ENCODE measurements at regions not wholly inside any gene's neighbourhood (a gene's known extent, or its start where the extent isn't known, plus 50 kb on each side); places are given as distances from the start of the nearest gene placed in this dataset.

DNA sequence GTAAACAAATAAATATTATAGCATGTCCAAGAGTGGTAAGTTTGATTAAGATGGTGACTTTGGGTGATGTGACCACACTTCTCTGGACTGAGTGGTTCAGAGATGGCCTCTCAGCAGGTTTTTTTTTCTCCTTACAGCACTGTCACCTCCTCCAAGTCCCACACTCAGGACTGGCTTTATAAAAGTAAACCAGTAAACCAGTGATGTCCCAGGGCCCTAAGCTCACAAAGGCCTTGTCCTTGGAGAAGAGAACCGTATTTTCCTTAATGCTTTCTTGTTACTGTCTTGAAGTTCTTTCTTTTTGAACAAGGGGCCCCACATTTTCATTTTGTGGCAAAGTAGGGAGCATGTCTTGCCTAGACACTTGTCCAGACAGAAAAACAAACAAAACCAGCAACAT lies 274.0 kb downstream of the MYCN start:
- intact Hi-C loops (cut with DNase I): no loop called here
- no peak for ATAC-seq

DNA sequence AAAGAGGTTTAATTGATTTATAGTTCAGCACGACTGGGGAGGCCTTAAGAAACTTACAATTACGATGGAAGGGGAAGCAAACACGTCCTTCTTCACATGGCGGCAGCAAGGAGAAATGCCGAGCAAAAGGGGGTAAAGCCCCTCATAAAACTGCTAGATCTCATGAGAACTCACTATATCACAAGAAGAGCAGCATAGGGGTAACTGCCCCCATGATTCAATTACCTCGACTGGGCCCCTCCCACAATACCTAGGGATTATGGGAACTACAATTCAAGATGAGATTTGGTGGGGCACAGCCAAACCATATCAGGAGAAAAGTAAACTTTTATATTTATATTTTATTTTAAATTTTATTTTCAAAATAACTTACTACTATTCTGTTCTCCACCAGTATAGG lies 272.0 kb downstream of the MYCN start:
- intact Hi-C loops (cut with DNase I): no loop called here
- DNase-seq (ENCODE audit: low spot score) (no peak), ATAC-seq (no peak)

More for the DNA sequence above, 274.0 kb downstream of the MYCN start:
- no peak for DNase-seq (ENCODE audit: low spot score)

DNA sequence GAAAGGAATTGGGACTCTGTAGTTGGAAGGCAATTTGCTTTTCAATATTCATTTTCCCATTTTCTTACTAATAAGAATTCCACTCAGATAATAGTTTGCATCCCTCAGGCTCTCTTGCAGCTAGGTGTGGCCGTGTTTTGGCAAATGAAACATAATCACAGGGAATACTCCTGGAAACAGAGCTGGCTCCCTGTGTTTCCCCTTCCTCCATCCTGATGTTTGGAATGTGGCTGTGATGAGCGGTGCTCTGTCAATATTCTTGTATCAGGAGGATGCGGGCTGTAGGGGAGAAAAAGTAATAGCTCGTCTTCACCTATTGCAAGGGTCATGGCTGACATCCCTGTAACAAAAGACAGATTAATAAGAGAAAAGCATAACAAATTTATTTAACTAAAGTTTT lies 271.0 kb downstream of the MYCN start:
- intact Hi-C loops (cut with DNase I): no loop called here
- DNase-seq (ENCODE audit: low spot score) (no peak), ATAC-seq (no peak)

DNA sequence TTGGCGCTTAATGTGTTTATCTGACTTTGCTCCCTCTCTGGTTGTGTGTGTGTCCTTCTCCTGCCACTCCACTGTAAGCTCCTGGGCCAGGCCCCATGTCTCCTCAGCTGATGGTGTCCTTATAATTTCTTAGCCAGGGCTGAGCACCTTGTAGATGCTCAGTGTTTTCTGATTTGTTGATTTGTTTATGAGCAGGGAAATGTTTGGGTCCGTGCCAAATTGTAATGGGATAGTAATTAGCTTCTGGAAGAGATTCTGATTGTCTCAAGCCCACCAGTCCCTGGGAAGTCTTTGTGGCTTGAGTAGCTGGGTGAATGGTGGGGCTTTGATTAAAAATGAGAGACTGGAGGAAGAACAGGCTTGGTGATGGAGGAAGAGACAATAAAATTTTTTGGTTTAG lies 270.5 kb downstream of the MYCN start:
- intact Hi-C loops (cut with DNase I): no loop called here
- no peak for ATAC-seq

DNA sequence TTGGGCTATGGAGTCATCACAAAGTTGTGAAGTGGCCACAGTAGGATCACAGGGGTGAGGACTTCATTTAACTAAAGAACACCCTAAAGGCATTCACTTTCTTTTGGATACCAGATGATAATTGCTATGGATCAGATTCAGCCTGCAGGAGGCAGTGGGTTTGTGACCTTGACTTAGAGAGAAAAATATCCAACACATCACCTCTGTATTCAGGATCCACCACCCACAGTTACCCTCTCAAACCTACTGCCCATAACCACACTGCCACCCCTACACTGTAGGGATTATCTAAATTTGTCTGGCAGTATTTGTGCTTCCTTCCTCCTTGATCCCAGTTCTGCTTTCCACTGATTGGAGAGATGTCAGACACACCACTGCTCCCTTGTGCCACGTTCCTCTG lies 269.4 kb downstream of the MYCN start:
- ATAC-seq (no peak), DNase-seq (ENCODE audit: low spot score) (no peak)
- intact Hi-C loops (cut with DNase I): no loop called here

More for the DNA sequence above, 270.5 kb downstream of the MYCN start:
- DNase-seq (ENCODE audit: low spot score): no peak

DNA sequence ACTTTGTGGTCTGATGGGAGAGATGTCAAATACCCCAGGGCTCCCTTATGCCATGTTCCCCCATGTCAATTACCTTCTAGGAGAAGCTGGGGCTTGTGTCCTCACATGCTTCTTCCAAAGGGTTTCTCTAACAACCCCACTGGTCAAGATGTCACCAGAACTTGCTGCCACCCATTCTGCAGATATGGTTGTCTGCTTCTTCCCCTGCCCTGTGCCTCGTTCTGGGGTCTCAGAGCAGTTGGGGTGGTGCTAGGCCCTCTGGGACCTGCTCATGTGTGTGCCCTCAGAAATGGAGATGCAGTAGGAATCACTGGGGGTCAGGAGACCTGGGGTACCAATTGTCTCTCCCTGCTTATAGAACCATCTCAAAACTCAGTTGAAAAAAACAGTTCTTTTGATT lies 268.6 kb downstream of the MYCN start:
- ATAC-seq: no peak
- DNase-seq (ENCODE audit: low spot score): no peak
- intact Hi-C loops (cut with DNase I): no loop called here

DNA sequence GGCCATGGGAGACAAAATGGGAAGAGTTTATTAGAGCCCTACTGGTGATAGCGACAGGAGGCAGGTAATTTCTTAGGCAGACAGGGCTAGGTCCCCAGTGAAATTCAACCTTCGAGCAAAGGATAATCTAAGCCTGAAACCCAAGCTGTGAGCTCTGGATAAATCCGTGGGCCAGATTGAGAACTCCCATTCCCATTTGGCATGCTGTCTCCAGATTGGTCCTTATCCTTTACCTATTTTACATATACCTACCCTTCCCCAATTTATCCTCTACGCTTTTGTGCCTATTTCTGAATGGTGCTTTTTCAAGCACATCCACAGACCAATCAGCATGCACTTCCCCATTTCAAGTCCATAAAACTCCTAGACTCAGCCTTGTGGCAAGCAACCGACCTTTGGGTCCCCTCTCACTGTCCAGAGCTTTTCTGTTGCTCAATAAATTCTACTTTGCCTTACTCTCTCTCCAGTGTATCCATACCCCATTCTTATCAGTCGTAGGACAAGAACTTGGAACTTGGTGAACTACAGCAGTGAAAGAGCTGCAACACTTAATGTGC lies 268.0 kb downstream of the MYCN start:
- ATAC-seq: no peak
- intact Hi-C loops (cut with DNase I): no loop called here

DNA sequence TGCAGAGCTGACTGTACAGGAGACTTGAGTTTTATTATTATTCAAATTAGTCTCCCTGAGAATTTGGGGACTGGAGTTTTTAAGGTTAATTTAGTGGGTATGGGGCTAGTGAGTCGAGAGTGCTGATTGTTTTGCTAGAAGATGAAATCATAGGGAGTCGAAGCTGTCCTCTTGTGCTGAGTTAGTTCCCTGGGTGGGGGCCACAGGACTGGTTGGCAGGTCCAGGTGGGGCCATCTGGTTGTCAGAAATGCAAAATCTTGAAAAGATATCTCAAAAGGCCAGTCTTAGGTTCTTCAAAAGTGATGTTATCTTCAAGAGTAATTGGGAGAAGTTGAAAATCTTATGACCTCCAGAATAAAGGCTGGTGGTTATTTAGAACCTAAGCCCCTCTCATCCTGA lies 267.3 kb downstream of the MYCN start:
- ATAC-seq: no peak
- intact Hi-C loops (cut with DNase I): no loop called here

More for the DNA sequence above, 268.0 kb downstream of the MYCN start:
- DNase-seq (ENCODE audit: low spot score): no peak

DNA sequence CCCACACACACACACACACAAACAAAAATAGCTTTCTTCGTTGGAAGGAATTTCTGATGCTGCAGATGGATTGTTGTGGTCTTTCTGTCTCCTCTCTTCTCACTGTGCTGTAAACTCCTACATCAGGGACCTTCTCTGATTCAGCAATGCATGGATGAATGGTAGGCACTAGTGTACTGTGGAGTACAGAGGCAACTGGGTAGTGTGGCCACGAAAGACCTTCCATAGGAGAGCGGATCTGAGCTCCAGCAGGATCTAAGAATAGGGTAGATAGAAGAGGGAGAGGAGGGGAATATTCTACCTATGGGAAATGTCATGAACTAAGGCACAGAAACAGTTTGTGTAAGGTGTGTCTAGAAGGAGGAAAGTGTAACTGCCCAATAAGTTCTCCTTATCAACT lies 266.8 kb downstream of the MYCN start:
- DNase-seq (ENCODE audit: low spot score) (no peak), ATAC-seq (no peak)
- intact Hi-C loops (cut with DNase I): no loop called here

More for the DNA sequence above, 267.3 kb downstream of the MYCN start:
- DNase-seq (ENCODE audit: low spot score): no peak

DNA sequence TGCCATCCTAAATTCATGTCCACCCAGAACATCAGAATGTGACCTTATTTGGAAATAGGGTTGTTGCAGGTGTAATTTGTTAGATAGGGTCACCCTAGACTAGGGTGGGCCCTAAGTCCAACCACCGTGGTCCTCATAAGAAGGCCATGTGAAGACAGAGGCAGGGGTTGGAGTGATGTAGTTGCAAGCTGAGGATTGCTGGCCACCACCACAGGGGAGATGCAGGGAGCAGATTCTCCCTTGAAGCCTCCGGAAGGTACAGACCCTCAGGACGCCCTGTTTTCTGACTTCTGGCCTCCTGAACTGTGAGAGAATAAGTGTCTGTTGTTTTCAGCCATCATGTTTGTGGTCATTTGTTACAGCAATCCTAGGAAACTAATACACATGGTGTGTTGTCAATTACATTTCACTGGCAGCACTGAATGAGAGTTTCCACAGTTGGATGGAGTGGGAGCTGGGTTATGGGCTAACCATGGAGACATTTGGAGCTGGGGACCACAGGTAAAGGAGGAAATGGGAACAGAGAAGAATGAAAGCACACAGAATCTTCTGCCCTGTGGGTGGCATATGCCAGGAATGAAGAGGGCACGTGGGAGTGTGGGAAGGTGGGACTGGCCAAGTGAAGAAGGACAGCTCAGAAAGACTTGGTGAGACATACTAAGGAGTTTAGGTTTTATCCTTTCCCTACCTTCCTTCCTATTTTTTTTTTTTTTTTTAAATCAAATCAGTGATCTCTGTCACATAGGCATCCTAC lies 266.0 kb downstream of the MYCN start:
- intact Hi-C loops (cut with DNase I): no loop called here
- no peak for ATAC-seq
- no peak for DNase-seq (ENCODE audit: low spot score)

DNA sequence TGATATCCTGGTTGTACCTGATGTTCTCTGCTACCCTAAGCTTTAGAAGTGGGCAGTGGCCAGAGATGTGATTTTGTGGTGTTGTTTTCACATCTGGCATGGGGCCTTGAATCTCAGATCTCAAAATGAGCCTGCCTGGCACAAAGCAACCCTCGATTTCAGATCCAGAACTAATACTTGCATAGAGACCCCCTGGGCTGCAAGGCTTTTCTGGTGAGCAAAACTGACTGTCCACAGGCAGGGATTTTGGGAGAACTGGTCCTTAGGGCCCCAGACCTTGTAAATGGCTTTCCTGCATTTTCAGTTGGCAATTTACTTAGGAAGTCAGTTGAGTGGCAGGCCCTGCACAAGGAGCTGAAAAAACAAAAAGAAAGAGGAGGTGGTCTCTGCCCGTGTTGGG lies 265.3 kb downstream of the MYCN start:
- intact Hi-C loops (cut with DNase I): no loop called here
- DNase-seq (ENCODE audit: low spot score) (no peak), ATAC-seq (no peak)

DNA sequence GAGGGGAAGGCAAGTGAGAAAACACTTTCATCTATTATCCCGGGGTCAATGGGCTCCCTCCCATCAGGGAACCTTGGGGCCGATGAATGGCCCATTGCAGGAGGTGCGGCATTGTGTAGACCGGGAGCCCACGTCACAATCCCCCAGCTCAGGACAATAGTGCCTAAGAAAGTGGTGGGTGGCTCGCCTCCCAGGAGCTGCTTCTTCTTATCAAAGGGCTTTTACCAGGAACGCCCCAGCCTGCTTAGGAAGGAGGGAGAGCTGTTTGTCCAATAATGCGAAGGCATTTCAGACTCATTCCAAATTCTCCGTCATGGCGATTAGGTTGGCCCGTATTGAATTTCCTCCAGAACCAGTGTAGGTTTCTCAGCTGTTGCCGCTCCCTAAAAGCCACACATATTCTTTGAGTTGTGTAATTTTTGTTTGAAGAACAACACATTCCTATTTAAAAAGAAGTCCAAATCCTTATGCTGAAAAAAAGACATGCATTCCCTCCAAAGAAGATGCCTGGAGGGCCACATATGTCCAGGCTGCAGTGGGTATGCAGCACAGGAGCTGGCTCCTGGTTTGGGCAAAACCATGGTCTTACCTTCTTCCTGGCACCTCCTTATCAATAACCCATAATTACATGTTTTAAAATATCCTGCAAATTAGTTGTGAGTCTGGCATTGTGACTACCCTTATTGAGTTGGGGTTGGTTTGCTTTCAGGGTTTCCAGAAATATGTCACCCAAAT lies 264.7 kb downstream of the MYCN start:
- intact Hi-C loops (cut with DNase I): no loop called here
- DNase-seq (ENCODE audit: low spot score) (no peak), ATAC-seq (no peak)

DNA sequence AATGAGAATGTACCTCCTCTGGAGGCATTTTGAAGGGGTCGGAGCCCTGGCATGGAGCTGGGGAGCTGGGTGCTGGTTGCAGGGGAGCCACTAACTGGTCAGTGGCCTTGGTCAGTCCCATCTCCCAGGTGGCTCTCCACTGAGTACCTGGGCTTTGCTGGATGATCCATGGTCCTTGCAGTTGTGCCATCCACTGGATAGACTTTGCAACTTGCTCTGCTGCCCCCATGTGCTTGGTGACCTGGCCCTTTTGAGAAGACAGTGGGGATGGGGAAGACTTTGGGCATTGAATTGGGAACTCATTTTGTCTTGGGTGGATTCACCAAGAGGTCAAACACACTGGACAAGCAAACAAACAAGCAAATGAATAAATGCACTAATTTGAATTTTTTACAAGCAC lies 263.9 kb downstream of the MYCN start:
- ATAC-seq (no peak), DNase-seq (ENCODE audit: low spot score) (no peak)
- intact Hi-C loops (cut with DNase I): no loop called here

DNA sequence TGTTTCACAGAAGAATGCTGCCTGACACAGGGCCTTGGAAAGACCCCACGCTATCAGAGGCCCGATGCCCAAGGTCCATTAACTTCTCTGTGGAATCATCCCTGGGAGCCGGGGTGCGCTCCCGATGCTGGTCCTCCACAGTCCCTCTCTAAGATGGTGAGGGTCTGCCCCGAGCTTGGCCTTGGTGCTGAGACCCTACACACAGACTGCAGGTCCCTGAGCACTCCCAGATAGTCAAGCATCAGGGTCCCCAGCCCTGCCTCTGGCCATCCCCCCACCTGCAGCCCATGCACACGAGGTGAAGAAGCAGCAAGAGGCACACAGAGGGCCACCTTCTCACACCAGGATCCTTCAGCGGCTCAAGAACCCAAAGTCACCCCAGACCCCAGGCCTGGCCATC lies 263.3 kb downstream of the MYCN start:
- ATAC-seq (no peak), DNase-seq (ENCODE audit: low spot score) (no peak)
- intact Hi-C loops (cut with DNase I): no loop called here

DNA sequence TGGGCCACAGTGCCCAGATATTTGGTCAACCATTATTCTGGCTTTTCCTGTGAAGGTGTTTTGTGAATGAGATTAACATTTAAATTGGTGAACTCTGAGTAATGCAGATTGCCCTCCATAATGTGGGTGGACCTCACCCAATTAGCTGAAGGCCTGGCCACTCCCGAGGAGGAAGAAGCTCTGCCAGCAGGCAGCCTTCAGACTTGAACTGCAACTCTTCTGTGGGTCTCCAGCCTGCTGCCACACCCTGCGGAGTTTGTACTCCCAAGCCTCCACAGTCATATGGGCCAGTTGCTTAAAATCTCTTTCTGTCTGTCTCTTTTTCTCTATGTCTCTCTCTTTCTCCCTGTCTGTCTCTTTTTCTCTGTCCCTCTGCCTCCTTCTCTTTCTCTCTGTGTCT lies 262.7 kb downstream of the MYCN start:
- DNase-seq (ENCODE audit: low spot score) (no peak), ATAC-seq (no peak)
- intact Hi-C loops (cut with DNase I): no loop called here

DNA sequence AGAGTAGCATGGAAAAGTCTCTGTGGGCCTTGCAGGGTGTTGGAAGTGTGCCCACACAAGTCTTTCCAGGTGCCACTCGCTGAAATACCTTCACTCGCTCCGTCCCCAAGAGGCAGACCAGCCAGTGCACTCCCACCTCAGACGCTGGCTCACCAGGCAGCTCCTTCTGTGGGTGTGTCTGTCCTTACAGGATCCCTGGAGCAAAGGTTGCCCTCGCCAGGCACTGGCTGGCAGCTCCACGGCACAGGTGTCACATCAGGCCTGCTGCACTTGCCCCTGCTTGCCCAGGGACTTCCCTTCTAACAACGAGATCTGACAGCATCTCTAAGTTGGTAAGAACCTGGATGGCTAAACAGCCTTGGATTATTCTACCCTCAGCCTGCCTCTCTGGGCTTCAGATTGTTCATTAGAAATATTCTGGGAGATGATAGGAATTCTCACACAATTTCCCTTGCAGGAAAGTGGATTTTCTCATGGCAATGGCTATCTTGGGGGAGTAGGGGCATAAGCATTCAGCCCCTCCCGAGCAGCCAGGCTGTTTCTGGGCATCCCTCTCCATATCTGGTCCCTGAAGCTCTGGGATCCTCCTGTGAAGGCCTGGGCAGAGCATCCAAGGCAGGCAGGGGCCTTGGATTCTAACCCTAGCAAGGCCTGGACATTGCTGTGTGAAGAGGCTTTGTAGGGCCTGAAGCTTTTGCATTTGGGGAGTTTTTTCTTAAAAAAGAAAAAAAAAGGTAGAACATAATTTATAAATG lies 262.1 kb downstream of the MYCN start:
- intact Hi-C loops (cut with DNase I): no loop called here
- DNase-seq (ENCODE audit: low spot score): no peak
- no peak for ATAC-seq

DNA sequence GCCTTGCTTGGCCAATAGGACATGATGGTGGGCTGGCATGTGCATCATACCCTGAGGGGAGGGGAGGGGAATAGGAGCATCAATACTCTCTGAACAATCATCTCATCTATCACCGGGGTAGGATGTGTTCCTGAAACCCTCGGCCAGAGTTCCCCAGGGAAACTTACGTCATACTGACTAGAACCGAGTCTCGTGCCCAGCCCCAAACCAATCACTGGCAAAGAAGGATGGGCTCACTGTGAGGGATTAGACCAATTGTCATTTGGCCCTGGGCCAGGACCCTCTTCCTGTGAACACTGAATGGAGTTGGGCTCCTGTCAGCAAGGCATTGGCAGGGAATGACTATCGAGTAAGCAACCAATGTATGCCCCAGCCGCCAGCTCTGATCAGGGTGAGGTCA lies 261.5 kb downstream of the MYCN start:
- intact Hi-C loops (cut with DNase I): no loop called here
- DNase-seq (ENCODE audit: low spot score) (no peak), ATAC-seq (no peak)

DNA sequence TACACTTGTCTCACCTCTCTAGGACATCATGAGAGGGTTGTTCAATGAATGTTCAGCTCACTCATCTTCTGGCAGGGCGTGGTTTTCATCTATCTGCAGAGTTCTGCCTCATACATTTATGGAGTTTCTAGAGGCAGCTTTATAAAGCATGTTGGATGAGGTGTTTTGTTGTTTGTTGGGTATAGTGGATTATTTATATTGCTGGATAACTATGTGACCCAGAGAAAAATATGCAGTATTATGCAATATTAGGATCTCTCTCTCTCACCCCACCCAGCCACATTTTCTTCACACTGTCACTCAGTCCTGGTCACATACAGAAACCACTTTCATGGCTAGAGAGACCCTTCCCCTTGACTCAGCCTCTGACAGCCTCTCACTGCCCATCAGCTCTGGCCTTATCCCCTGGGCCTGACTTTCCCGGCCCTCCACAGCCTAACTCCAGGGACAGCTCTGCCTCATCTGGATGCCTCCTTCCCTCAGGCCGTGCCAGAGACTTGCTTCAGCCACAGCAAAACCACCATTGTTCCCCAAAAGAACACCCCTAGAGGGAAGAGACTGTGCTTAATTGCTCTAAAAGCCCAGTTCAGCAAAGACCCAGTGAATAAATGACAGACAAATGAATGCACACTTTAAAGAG lies 260.3 kb downstream of the MYCN start:
- no peak for DNase-seq (ENCODE audit: low spot score)

DNA sequence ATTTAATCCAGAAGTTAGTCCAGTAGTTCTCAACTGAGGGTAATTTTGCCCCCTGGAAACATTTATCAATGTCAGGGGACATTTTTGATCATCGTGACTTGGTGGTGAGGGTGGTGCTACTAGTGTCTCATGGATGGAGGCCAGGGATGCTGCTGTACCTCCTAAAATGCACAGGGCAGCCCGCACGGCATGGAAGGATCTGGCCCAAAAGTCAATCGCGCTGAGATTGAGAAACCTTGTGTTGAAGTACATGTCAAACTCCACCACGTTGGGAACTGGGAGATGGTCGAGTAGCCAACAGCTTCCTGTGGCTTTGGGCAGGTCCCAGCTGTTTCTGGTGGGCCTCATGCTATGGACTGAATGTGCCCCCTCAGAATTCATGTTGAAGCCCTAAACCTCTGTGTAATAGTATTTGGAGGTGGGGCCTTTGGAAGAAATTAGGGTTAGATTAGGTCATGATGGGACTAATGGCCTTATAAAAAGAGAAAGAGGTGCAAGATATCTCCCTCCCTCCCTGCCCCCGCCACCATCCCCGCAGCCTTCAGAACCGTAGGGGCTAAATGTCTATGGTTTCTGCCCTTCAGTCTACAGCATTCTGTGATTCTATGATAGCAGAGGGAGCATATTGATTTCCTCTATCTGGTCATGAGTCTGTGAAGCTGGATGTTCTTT lies 259.7 kb downstream of the MYCN start:
- ATAC-seq (no peak), DNase-seq (ENCODE audit: low spot score) (no peak)
- intact Hi-C loops (cut with DNase I): no loop called here

More for the DNA sequence above, 260.3 kb downstream of the MYCN start:
- no peak for ATAC-seq
- intact Hi-C loops (cut with DNase I): no loop called here
